ENCODE measurements at regions not wholly inside any gene's neighbourhood (a gene's known extent, or its start where the extent isn't known, plus 50 kb on each side); places are given as distances from the start of the nearest gene placed in this dataset.

- intact Hi-C loops (cut with DNase I) = no loop called here
- no peak overlapping the region for H3K4me3 ChIP-seq
- H3K27ac ChIP-seq = no peak overlapping the region
- H3K27me3 ChIP-seq = no peaks in the 10 kb centered on the region
- no peaks in the 10 kb centered on the region for H3K4me1 ChIP-seq
- H3K9me3 ChIP-seq = no peaks in the 10 kb centered on the region
- TF ChIP-seq POLR2A (IDR thresholded peaks at IDR 0.05) = no peak
- no peak for TF ChIP-seq CTCF (IDR thresholded peaks at IDR 0.05)
- ATAC-seq = no peak
- 77 to 83% (median 81%) methylated on average over 5 of the region's 5 CpGs for WGBS, 4 donors
- no peaks in the 10 kb centered on the region for H3K36me3 ChIP-seq
- no peak for DNase-seq
These were observed 397.5 kb downstream of the CDH11 start for GRCh38 chr16:64724339-64724738.

- no peaks in the 10 kb centered on the region for H3K9me3 ChIP-seq
- H3K36me3 ChIP-seq = no peaks in the 10 kb centered on the region
- ATAC-seq (no peak), DNase-seq (no peak)
- 57 to 69% (median 64%) methylated on average over 7 of the region's 7 CpGs for WGBS, 4 donors
- TF ChIP-seq CTCF (IDR thresholded peaks at IDR 0.05) (no peak), POLR2A (IDR thresholded peaks at IDR 0.05) (no peak)
- H3K27ac ChIP-seq = no peak overlapping the region
- no peaks in the 10 kb centered on the region for H3K27me3 ChIP-seq
- H3K4me1 ChIP-seq = no peaks in the 10 kb centered on the region
- intact Hi-C loops (cut with DNase I) = loop anchor here in 1 of 10 donors (10.0 kb wide), 1 partner anchor 64 kb away; no protein-coding TSS in a partner anchor
- no peak overlapping the region for H3K4me3 ChIP-seq
These were observed 403.4 kb downstream of the CDH11 start for GRCh38 chr16:64718486-64718885.

- no peaks in the 10 kb centered on the region for H3K36me3 ChIP-seq
- DNase-seq (no peak), ATAC-seq (no peak)
- TF ChIP-seq CTCF (IDR thresholded peaks at IDR 0.05) = no peak
- TF ChIP-seq POLR2A (IDR thresholded peaks at IDR 0.05) = no peak
- no peaks in the 10 kb centered on the region for H3K4me1 ChIP-seq
- 83 to 89% (median 87%) methylated on average over 3 of the region's 3 CpGs for WGBS, 4 donors
- H3K4me3 ChIP-seq = no peak overlapping the region
- no peaks in the 10 kb centered on the region for H3K9me3 ChIP-seq
- no peaks in the 10 kb centered on the region for H3K27me3 ChIP-seq
- intact Hi-C loops (cut with DNase I) = loop anchor here in 1 of 10 donors (10.0 kb wide), 1 partner anchor 63 kb away; no protein-coding TSS in a partner anchor
- no peak overlapping the region for H3K27ac ChIP-seq
These were observed 404.0 kb downstream of the CDH11 start for GRCh38 chr16:64717871-64718270.

GRCh38 chr16:64715624-64716023, 406.2 kb downstream of the CDH11 start:
- intact Hi-C loops (cut with DNase I) = loop anchor here in 1 of 10 donors (10.0 kb wide), 1 partner anchor 61 kb away; no protein-coding TSS in a partner anchor
- H3K4me1 ChIP-seq = no peaks in the 10 kb centered on the region
- no peak overlapping the region for H3K4me3 ChIP-seq
- no peak for ATAC-seq
- no peak for DNase-seq
- no peaks in the 10 kb centered on the region for H3K27me3 ChIP-seq
- H3K36me3 ChIP-seq = no peaks in the 10 kb centered on the region
- WGBS, 4 donors = 50 to 75% (median 57%) methylated on average over 2 of the region's 2 CpGs
- no peak overlapping the region for H3K27ac ChIP-seq
- no peak for TF ChIP-seq CTCF (IDR thresholded peaks at IDR 0.05)
- TF ChIP-seq POLR2A (IDR thresholded peaks at IDR 0.05) = no peak
- no peaks in the 10 kb centered on the region for H3K9me3 ChIP-seq
